Left kidney (tissue), 1 donor: ENCODE measurements at regions not wholly inside any gene's neighbourhood (a gene's known extent, or its start where the extent isn't known, plus 50 kb on each side); places are given as distances from the start of the nearest gene placed in this dataset.
A peak's percentile ranks its signal among the peaks of the same experiment; 100 is the strongest.
"Not testable (repeated sequence)": the region's sequence is repeated elsewhere in the genome, so short reads cannot be mapped to it uniquely, and the experiment has no call there.

Experiments used
- DNase-seq: peaks from one replicate; pipeline ENCODE4 v3.0.0-alpha.2; 2013

DNA sequence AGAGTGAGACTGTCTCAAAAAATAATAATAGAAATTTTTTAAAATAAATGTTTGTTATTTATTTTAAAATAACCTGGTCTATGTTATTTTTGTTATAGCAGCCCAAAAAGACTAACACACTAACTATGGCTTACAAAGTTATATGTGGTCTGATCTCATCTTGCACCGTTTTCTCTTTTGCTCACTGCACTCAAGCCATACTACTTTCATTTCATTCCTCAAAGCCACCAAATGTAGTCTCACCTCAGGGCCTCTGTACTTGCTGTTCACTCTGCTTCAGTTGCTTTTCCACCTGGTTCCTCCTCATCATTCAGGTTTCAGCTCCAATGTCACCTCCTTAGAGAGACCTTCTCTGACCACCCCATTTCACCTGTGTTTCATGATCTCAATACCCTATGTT, 55.2 kb upstream of the MDM1 start:
- DNase-seq: no peak

DNA sequence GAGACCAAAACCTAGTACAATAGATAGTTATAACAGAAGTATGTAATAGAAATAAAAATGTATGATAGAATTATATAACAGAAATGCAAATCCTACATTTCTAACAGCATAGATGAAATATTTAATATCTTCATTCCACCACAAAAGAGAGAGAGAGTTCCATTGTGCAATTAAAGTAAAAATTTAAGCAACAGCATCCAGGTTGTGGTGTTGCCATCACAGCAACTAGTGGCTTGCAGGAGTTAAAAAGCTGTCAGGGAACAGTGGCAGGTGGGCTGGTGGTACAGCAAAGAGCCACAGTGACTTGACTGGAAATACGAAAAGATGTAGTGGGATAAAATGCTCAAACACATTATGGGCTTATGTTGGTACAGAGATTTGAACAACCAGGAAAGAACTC, 57.1 kb upstream of the MDM1 start:
- DNase-seq: no peak

GRCh38 chr12:68391937-68392336, 59.8 kb upstream of the MDM1 start:
- no peak for DNase-seq

GRCh38 chr12:68392376-68392775, 60.2 kb upstream of the MDM1 start:
- DNase-seq: no peak

- no peak for DNase-seq
These were observed 61.3 kb upstream of the MDM1 start for GRCh38 chr12:68393417-68393816.

GRCh38 chr12:68397566-68398158, 65.5 kb upstream of the MDM1 start:
- no peak for DNase-seq

DNA sequence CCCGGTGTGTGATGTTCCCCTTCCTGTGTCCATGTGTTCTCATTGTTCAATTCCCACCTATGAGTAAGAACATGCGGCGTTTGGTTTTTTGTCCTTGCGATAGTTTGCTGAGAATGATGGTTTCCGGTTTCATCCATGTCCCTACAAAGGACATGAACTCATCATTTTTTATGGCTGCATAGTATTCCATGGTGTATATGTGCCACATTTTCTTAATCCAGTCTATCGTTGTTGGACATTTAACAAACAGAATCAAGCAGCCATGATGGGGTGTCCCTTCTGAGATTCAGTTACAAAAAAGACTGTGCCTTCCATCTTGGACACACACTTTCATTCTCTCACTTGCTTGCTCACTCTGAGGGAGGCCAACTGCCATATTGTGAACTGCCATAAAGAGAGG, 66.5 kb upstream of the MDM1 start:
- not testable (repeated sequence) for DNase-seq

GRCh38 chr12:68400226-68400829, 68.2 kb upstream of the MDM1 start:
- no peak for DNase-seq

DNA sequence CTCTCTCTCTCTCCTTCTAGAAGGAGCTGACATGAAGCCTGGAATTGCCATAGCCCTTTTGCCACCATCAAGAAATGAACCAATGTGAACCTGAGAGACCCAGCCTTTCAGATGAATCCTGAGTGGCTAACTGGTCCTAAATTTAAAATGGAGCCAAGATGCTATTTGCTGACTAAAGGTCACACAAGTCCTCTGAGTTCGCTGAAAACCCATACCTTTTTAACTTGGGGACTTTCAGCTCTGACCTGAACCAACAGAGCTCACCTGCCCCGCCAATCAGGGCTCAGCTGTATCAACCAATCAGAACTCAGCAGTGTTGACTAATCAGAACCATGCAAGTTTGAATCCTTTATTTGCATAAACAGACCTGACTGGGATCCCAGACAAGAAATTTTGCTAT, 70.3 kb upstream of the MDM1 start:
- no peak for DNase-seq

DNA sequence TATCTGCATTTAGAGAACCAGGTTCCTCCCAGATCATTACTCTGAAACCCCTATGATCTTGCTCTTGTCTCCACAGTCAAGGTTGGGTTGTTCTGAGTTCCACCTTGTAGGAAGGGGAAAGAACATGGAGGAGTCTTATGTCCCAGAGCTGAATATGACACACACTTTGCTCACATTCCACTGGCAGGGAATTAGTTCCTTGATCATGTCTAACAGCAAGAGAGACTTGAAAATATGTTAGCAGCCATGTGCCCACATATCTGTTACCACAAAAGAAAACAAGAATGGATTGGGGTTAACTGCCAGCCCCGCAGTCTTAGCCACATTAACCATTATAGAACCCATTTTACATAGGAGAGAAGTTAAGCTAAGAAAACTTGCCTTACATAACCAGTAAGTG, 71.1 kb upstream of the MDM1 start:
- DNase-seq: no peak

DNA sequence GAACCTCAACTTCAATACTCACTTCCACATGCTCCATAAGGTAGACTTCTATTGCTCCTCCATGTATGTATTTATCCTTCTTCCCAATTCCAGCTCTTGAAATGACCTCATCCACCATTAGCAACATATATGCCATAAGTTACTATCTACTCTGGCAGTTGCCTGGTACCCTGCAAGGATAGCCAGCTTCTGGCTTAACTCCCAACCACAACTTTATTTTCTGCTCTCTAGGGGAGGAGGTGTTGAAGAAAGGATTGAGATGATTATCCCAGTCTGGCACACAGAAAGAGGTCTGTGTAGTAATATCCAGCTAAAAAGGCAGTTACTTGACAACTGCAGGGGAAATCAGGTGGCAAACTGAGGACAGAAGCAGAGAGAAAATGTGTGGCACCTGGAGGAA, 71.5 kb upstream of the MDM1 start:
- DNase-seq: no peak

- no peak for DNase-seq
These were observed 73.2 kb upstream of the MDM1 start for GRCh38 chr12:68405343-68405781.

DNA sequence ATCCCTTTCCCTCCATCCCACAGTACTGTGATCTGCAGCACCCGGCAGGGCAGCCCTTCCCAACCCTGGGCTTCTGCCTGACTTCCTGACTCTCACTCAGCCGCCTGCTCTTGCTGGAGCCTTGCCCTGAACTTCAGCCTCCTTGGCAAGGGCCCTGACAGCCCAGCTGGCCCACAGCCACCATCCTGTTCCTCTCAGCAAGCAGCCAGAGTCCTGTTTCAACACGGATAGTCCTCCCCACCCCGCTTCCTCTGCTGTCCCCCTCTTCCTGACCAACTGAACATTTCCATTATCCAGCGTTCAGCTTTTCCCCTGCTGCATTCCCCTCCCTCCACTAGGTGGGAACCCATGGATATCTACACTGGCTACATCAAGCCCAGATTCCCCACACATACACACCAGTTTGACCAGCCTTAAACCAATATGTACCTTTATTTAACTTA, 74.0 kb upstream of the MDM1 start:
- peak; percentile 37 for DNase-seq

DNA sequence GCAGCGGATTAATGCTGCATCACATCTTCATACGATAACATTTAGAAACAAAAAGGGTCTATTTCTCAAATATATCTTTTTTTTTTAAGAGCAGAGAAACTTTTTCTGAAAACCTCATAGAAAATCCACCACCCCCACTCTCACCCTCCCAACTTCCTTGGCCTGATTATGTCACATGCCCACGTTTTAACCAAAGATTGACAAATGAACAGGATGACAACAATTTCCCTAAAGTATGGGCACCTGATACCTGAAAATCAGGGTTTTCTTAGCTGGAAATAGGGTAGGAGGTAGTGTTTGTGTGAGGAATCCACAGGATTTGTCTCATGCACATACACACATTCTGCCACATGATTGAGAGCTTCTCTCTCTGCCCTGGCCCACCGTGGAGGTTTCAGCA, 74.7 kb upstream of the MDM1 start:
- no peak for DNase-seq

DNA sequence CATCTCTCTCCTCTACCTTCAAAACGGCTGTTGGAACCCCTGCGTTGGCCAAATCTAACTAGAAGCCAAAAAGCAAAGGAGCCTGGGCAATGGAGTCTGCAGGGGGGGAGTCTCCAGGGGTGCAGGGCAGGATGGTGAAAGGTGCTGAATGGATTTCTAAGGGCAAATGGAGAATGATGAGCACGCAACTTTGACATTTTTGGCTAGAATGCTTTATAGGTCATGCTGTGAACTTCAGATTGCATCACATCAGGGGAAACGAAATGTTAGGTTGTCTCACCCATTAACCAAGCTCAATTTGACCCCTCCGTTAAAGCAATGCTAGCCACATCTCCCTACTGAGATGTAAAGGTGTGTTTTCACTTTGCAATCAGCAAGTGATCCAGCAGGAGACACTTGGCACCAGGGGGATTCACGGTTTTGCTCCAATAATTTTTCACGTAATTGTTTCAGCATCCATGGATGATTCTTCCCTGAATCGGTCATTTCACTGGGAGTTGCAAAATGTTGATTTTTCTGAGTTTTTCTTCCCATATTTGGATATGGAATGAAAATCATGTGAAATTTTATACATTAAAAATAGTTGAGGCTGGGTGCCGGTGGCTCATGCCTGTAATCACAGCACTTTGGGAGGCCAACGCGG, 78.0 kb upstream of the MDM1 start:
- DNase-seq: no peak

DNA sequence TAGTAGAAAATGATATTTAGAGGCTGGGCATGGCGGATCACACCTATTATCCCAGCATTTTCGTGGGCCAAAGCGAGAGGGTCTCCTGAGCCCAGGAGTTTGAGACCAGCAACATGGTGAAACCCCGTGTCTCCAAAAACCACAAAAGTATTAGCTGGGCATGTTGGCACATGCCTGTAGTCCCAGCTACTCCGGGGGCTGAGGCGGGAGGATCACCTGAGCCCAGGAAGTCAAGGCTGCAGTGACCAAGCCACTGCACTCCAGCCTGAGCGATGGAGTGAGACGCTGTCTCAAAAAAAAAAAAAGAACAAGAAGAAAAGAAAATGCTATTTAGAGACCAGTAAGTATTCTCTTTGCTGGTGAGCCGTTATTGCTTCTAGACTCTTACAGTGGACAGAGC, 79.2 kb upstream of the MDM1 start:
- DNase-seq: no peak

- no peak for DNase-seq
These were observed 82.8 kb upstream of the MDM1 start for GRCh38 chr12:68414988-68415387.

- no peak for DNase-seq
These were observed 84.2 kb upstream of the MDM1 start for GRCh38 chr12:68416350-68416749.

DNA sequence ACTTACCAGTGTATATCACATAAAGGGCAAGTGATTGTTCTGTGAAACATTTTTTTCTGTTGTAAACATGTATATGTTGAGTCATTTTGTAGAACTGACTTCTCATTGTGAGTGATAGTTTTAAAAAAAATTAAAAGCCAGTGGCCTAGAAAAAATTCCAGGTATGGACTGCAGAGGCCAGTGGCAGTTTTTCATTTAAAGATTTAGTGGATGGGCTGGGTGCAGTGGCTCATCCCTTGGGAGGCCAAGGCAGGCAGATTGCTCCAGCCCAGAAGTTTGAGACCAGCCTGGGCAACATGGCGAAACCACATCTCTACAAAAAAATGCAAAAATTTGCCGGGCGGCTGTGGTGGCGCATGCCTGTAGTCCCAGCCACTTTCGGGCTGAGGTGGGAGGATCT, 84.7 kb upstream of the MDM1 start:
- no peak for DNase-seq

- no peak for DNase-seq
These were observed 85.9 kb upstream of the MDM1 start for GRCh38 chr12:68418137-68418460.

- no peak for DNase-seq
These were observed 88.3 kb upstream of the MDM1 start for GRCh38 chr12:68420225-68421010.

DNA sequence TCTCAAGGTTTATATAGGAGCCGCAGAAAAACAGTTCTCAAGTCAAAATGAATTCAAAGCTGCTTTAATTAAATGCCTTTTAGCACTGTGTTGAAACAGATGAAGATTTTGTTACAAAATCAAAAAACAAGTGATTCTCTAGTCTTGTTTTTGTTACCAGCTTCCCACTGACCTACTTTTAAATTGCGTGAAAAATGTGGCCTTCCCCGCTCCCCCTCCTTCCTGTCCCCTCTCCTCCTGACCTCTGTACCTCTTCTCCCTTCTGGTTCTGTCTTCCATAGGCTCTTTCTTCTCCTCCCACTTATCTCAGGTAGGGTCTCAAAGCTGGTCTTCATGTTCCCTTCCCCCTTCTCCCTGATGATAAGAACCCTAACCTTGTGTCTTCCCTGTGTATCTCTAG, 90.0 kb upstream of the MDM1 start:
- DNase-seq: no peak

DNA sequence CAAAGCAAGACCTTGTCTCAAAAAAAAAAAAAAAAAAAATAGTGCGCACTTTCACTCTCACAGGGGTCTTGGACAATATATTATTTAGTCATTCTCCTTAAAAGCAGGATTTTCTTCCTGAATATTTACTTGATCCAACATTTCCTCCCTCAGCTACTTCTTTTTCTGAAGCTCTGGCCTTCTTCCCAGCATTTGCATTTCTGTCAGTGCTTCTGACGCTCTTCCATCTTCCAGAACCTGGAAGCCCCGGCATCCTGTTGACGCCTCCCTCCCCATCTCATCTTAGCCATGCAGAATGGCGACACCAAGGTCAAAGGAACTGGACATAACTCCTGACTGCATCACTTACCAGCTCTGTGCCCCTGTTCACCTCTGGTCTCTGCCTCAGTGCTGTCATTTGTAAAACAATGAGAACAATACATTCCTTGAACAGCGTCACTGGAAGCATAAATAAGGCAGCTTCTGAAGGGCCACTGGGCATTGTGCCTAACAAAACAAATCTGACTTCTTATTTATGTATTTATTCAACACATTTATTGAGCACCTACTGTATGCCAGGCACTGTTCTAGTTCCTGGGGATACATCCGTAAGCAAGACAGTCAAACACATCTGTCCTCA, 90.9 kb upstream of the MDM1 start:
- peak; percentile 20 for DNase-seq
